HG03103 (cell line): ENCODE measurements at regions not wholly inside any gene's neighbourhood (a gene's known extent, or its start where the extent isn't known, plus 50 kb on each side); places are given as distances from the start of the nearest gene placed in this dataset.

ENCODE experiments used
- ATAC-seq: cut with Tn5 transposase; IDR thresholded peaks from one replicate; pipeline ENCODE4 v1.9.1; 2021; ENCODE audit warnings: low read depth; ENCODE audit not compliant: unreplicated experiment

- ATAC-seq: no peak
These were observed 61.0 kb upstream of the ZDHHC17 start for GRCh38 chr12:76702946-76703345.

- no peak for ATAC-seq
These were observed 59.2 kb upstream of the ZDHHC17 start for GRCh38 chr12:76704693-76705092.

GRCh38 chr12:76706101-76706500, 57.8 kb upstream of the ZDHHC17 start:
- peak; percentile 47 for ATAC-seq

- ATAC-seq: no peak
These were observed 57.2 kb upstream of the ZDHHC17 start for GRCh38 chr12:76706761-76707160.

GRCh38 chr12:76707772-76708171, 56.1 kb upstream of the ZDHHC17 start:
- no peak for ATAC-seq

- ATAC-seq: no peak
These were observed 55.6 kb upstream of the ZDHHC17 start for GRCh38 chr12:76708296-76708695.

GRCh38 chr12:76711241-76711640, 52.7 kb upstream of the ZDHHC17 start:
- ATAC-seq: no peak

GRCh38 chr12:76713130-76713529, 50.8 kb upstream of the ZDHHC17 start:
- ATAC-seq: no peak

GRCh38 chr12:76713986-76714385, 49.9 kb upstream of the ZDHHC17 start:
- ATAC-seq: no peak
